ENCODE measurements at regions not wholly inside any gene's neighbourhood (a gene's known extent, or its start where the extent isn't known, plus 50 kb on each side); places are given as distances from the start of the nearest gene placed in this dataset.
"Not testable (repeated sequence)": the region's sequence is repeated elsewhere in the genome, so short reads cannot be mapped to it uniquely, and the experiment has no call there.

- no peak for DNase-seq
These were observed 815.0 kb upstream of the ID2 start for GRCh38 chr2:7866825-7867224.

- DNase-seq, result no peak
These were observed 814.0 kb upstream of the ID2 start for GRCh38 chr2:7867867-7868266.

GRCh38 chr2:7868836-7869235, 813.0 kb upstream of the ID2 start:
- DNase-seq, result no peak

GRCh38 chr2:7876445-7876844, 805.4 kb upstream of the ID2 start:
- DNase-seq, result not testable (repeated sequence)

- not testable (repeated sequence) for DNase-seq
These were observed 803.6 kb upstream of the ID2 start for GRCh38 chr2:7878266-7878665.

GRCh38 chr2:7878786-7879482, 802.9 kb upstream of the ID2 start:
- no peak for DNase-seq

- DNase-seq, result no peak
These were observed 802.4 kb upstream of the ID2 start for GRCh38 chr2:7879483-7879835.

- no peak for DNase-seq
These were observed 801.7 kb upstream of the ID2 start for GRCh38 chr2:7880126-7880525.

GRCh38 chr2:7880566-7880965, 801.3 kb upstream of the ID2 start:
- no peak for DNase-seq

GRCh38 chr2:7881063-7881462, 800.8 kb upstream of the ID2 start:
- DNase-seq, result no peak

- DNase-seq, result no peak
These were observed 800.4 kb upstream of the ID2 start for GRCh38 chr2:7881466-7881865.

- no peak for DNase-seq
These were observed 799.6 kb upstream of the ID2 start for GRCh38 chr2:7882296-7882695.

GRCh38 chr2:7884338-7884737, 797.5 kb upstream of the ID2 start:
- no peak for DNase-seq

GRCh38 chr2:7886666-7887065, 795.2 kb upstream of the ID2 start:
- DNase-seq, result no peak

- no peak for DNase-seq
These were observed 794.4 kb upstream of the ID2 start for GRCh38 chr2:7887441-7887840.

- DNase-seq, result no peak
These were observed 793.0 kb upstream of the ID2 start for GRCh38 chr2:7888876-7889275.

GRCh38 chr2:7891312-7891711, 790.5 kb upstream of the ID2 start:
- no peak for DNase-seq

- no peak for DNase-seq
These were observed 786.6 kb upstream of the ID2 start for GRCh38 chr2:7895289-7895688.

GRCh38 chr2:7896940-7897487, 784.8 kb upstream of the ID2 start:
- no peak for DNase-seq

- no peak for DNase-seq
These were observed 782.6 kb upstream of the ID2 start for GRCh38 chr2:7899241-7899640.

- DNase-seq, result no peak
These were observed 781.9 kb upstream of the ID2 start for GRCh38 chr2:7899923-7900322.

- no peak for DNase-seq
These were observed 781.3 kb upstream of the ID2 start for GRCh38 chr2:7900593-7900992.

GRCh38 chr2:7902251-7902765, 779.5 kb upstream of the ID2 start:
- DNase-seq, result no peak

GRCh38 chr2:7904319-7904718, 777.5 kb upstream of the ID2 start:
- DNase-seq, result no peak

GRCh38 chr2:7905756-7906155, 776.1 kb upstream of the ID2 start:
- no peak for DNase-seq

All from right hindlimb (tissue), 1 donor.